ENCODE measurements at regions not wholly inside any gene's neighbourhood (a gene's known extent, or its start where the extent isn't known, plus 50 kb on each side); places are given as distances from the start of the nearest gene placed in this dataset.

GRCh38 chr3:177944228-177944661 is 592.0 kb upstream of the KCNMB2 start:
- TF ChIP-seq GTF2F1 (IDR thresholded peaks at IDR 0.05; ENCODE audit: borderline replicate concordance, low read depth, low read length) = no peak
- no peak for TF ChIP-seq YY1 (IDR thresholded peaks at IDR 0.05; ENCODE audit: low read depth, low read length)
- no peak for TF ChIP-seq RNF2 (IDR thresholded peaks at IDR 0.05; ENCODE audit: borderline replicate concordance, low read depth, low read length, missing control alignments, poor library complexity, severe bottlenecking)
- TF ChIP-seq FOSL1 (IDR thresholded peaks at IDR 0.05; ENCODE audit: insufficient read depth, low read depth, low read length) = no peak
- no peak overlapping the region for H3K4ac ChIP-seq (replicated peaks; ENCODE audit: insufficient read length, low read depth, low read length)
- no peak overlapping the region for H2BK20ac ChIP-seq (ENCODE audit: low read length)
- H4K5ac ChIP-seq (ENCODE audit: insufficient read length, low read depth, low read length) = no peak overlapping the region
- DNase-seq (ENCODE audit: low read depth in 1 of 2, low spot score in 2 of 2) (no peak), FAIRE-seq (no peak)
- H3K4me2 ChIP-seq (ENCODE audit: insufficient read depth in 1 of 2, low read depth in 2 of 2, low read length in 2 of 2) = no peak overlapping the region
- H3K23ac ChIP-seq (ENCODE audit: insufficient read length) = no peak overlapping the region
- peak overlapping the region; percentile 25; the same call in 1 of the 2 replicates for H2AFZ ChIP-seq (ENCODE audit: low read length)
- no peak overlapping the region for H2AK5ac ChIP-seq (ENCODE audit: low read depth, low read length)
- no peak overlapping the region for H4K8ac ChIP-seq (ENCODE audit: extremely low read depth, insufficient read depth, low read length)
- no peak overlapping the region for H3K4me3 ChIP-seq (ENCODE audit: extremely low read depth in 1 of 4, insufficient read depth in 2 of 4, low read depth in 3 of 4, low read length in 4 of 4)
- H3K14ac ChIP-seq (ENCODE audit: insufficient read length) = no peak overlapping the region
- WGBS, 2 experiments (ENCODE audit: extremely low coverage in 1 of 2, insufficient coverage in 1 of 2, insufficient read length in 1 of 2, insufficient replicate concordance in 2 of 2, low coverage in 1 of 2, low lambda C conversion rate in 2 of 2, missing lambda C conversion rate in 1 of 2) = 94% methylated on average over 2 of the region's 2 CpGs; no CpG with 5 or more reads in 1 of the 2 experiments
- H2BK12ac ChIP-seq (ENCODE audit: low read depth, low read length) = no peak overlapping the region
- peaks cover 0 to 1% (median 0%) of the 10 kb centered on the region in 4 experiments; a peak in 1 of 7 replicates for H3K27me3 ChIP-seq (replicated peaks in 1 of 4; ENCODE audit: control insufficient read depth in 3 of 4, extremely low read depth in 1 of 4, insufficient read depth in 3 of 4, low read length in 3 of 4)
- no peak overlapping the region for H2BK120ac ChIP-seq (replicated peaks; ENCODE audit: low read depth, low read length)
- H3K4me1 ChIP-seq (replicated peaks in 1 of 4; ENCODE audit: control insufficient read depth in 3 of 4, insufficient read depth in 4 of 4, low read length in 3 of 4) = 0 out of 7 replicates have a peak, but pooled peaks cover 0 to 3% (median 0%) of the 10 kb centered on the region in 4 experiments
- H2BK15ac ChIP-seq (ENCODE audit: low read length) = no peak overlapping the region
- H3K56ac ChIP-seq (replicated peaks; ENCODE audit: insufficient read length, low read depth, low read length) = no peak overlapping the region
- H3K18ac ChIP-seq (ENCODE audit: extremely low read depth, low read length) = no peak overlapping the region
- H3K79me2 ChIP-seq (ENCODE audit: control insufficient read depth in 1 of 2, insufficient read depth in 2 of 2, low read length in 2 of 2) = no peaks in the 10 kb centered on the region
- no peaks in the 10 kb centered on the region for H4K20me1 ChIP-seq (replicated peaks in 1 of 2; ENCODE audit: control insufficient read depth in 1 of 2, insufficient read depth in 2 of 2, low read length in 2 of 2)
- no peak overlapping the region for H2BK5ac ChIP-seq (ENCODE audit: low read depth, low read length)
- ChIA-PET POLR2A (ENCODE audit: partially characterized antibody) (no interaction called here), CTCF (ENCODE audit: partially characterized antibody) (interaction anchor here (0.9 kb wide), 1 partner anchor 8 kb away, joined by 3 read pairs; no protein-coding TSS in a partner anchor)
- no peaks in the 10 kb centered on the region for H3K23me2 ChIP-seq (ENCODE audit: low read depth, low read length)
- H4K91ac ChIP-seq (replicated peaks; ENCODE audit: insufficient read length, low read length) = no peak overlapping the region
- H3K27ac ChIP-seq (ENCODE audit: low read depth, low read length) = no peak overlapping the region
- no peaks in the 10 kb centered on the region for H3K36me3 ChIP-seq (ENCODE audit: control insufficient read depth in 2 of 4, insufficient read depth in 4 of 4, low read length in 3 of 4)
- H3K9ac ChIP-seq (replicated peaks in 1 of 4; ENCODE audit: extremely low read depth in 1 of 4, low read depth in 3 of 4, low read length in 3 of 4) = no peak overlapping the region
- no peaks in the 10 kb centered on the region for H3K79me1 ChIP-seq (ENCODE audit: low read depth, low read length)
- no peaks in the 10 kb centered on the region for H3K9me3 ChIP-seq (ENCODE audit: insufficient read depth in 2 of 2, low read depth in 1 of 2, low read length in 1 of 2)
